CD4-positive, alpha-beta memory T cell (primary cell): ENCODE measurements at regions not wholly inside any gene's neighbourhood (a gene's known extent, or its start where the extent isn't known, plus 50 kb on each side); places are given as distances from the start of the nearest gene placed in this dataset.
A peak's percentile ranks its signal among the peaks of the same experiment; 100 is the strongest.

Experiments used
- CTCF ChIA-PET: fragments of 350-600 bp; sonication (Branson Sonifier 250); formaldehyde crosslinking; loops from one replicate; lab custom pipeline; 2021; ENCODE audit warnings: inconsistent platforms; ENCODE audit not compliant: partially characterized antibody; lab: Charles Lee
- POLR2A ChIA-PET: fragments of 350-600 bp; sonication (Branson Sonifier 250); formaldehyde crosslinking; loops from one replicate; lab custom pipeline; 2021; ENCODE audit not compliant: partially characterized antibody; lab: Charles Lee
- DNase-seq, 5 donors: peaks; one replicate each; pipeline versions ENCODE4 v3.0.0 to v3.0.0-alpha.2; 2020 to 2022; ENCODE audit warnings: mixed read lengths in 1 of 5
- H3K27ac ChIP-seq: one replicate; pipeline ENCODE4 v1.7.0; 2013; ENCODE audit warnings: low read depth, low read length
- H3K27me3 ChIP-seq: 2 replicates; pipeline ENCODE4 v1.7.0; 2013; ENCODE audit warnings: mild to moderate bottlenecking, low read length, moderate library complexity; ENCODE audit not compliant: insufficient read depth
- H3K36me3 ChIP-seq: 2 replicates; pipeline ENCODE4 v1.7.0; 2013; ENCODE audit warnings: mild to moderate bottlenecking, low read length, moderate library complexity; ENCODE audit not compliant: insufficient read depth
- H3K4me1 ChIP-seq: 2 replicates; pipeline ENCODE4 v1.7.0; 2013; ENCODE audit warnings: mild to moderate bottlenecking, low read length, moderate library complexity; ENCODE audit not compliant: insufficient read depth
- H3K4me3 ChIP-seq, 2 donors: one replicate each; pipeline ENCODE4 v1.7.0; 2013; ENCODE audit warnings: low read length in 2 of 2, mild to moderate bottlenecking in 1 of 2
- H3K9me3 ChIP-seq, 2 donors: one replicate each; pipeline ENCODE4 v1.7.0; 2013; ENCODE audit warnings: low read length in 2 of 2, control low read depth in 1 of 2; ENCODE audit not compliant: control insufficient read depth in 1 of 2
- H3K27ac Mint-ChIP-seq, 7 donors: one replicate each; pipeline ENCODE4 v1.8.0; 2020 to 2021; ENCODE audit warnings: mixed read lengths in 7 of 7, mild to moderate bottlenecking in 6 of 7, inconsistent platforms in 3 of 7, moderate library complexity in 3 of 7
- H3K27me3 Mint-ChIP-seq, 2 donors: one replicate each; pipeline ENCODE4 v1.8.0; 2020 to 2021; ENCODE audit warnings: mixed read lengths in 2 of 2
- H3K36me3 Mint-ChIP-seq, 2 donors: one replicate each; pipeline ENCODE4 v1.8.0; 2020 to 2021; ENCODE audit warnings: mixed read lengths in 2 of 2, inconsistent platforms in 1 of 2, mild to moderate bottlenecking in 1 of 2
- H3K4me1 Mint-ChIP-seq, 4 donors: one replicate each; pipeline ENCODE4 v1.8.0; 2020 to 2021; ENCODE audit warnings: mixed read lengths in 4 of 4, mild to moderate bottlenecking in 1 of 4
- H3K4me3 Mint-ChIP-seq, 8 donors: one replicate each; pipeline ENCODE4 v1.8.0; 2020 to 2021; ENCODE audit warnings: mixed read lengths in 8 of 8, mild to moderate bottlenecking in 7 of 8, moderate library complexity in 6 of 8, inconsistent platforms in 3 of 8
- H3K9me3 Mint-ChIP-seq, 8 donors: one replicate each; pipeline ENCODE4 v1.8.0; 2020 to 2021; ENCODE audit warnings: mixed read lengths in 8 of 8, mild to moderate bottlenecking in 5 of 8, inconsistent platforms in 3 of 8, moderate library complexity in 1 of 8
- intact Hi-C: fragments of 100-400 bp; cut with micrococcal nuclease; formaldehyde crosslinking; loops from one replicate; pipeline ENCODE4 v1.15.1; 2023

GRCh38 chr4:54863571-54864255 lies 206.0 kb downstream of the KIT start:
- Mint-ChIP-seq H3K4me3 (no peak overlapping the region), H3K4me1 (no peaks in the 10 kb centered on the region), H3K27ac (no peak overlapping the region), H3K36me3 (no peaks in the 10 kb centered on the region), H3K27me3 (no peaks in the 10 kb centered on the region), H3K9me3 (peaks cover 0 to 3% (median 0%) of the 10 kb centered on the region in 8 donors)
- POLR2A ChIA-PET = no interaction called here
- CTCF ChIA-PET = no interaction called here
- no peak overlapping the region for H3K27ac ChIP-seq
- no peak overlapping the region for H3K4me3 ChIP-seq
- no peaks in the 10 kb centered on the region for H3K36me3 ChIP-seq
- H3K4me1 ChIP-seq = no peaks in the 10 kb centered on the region
- DNase-seq = no peak
- no peaks in the 10 kb centered on the region for H3K27me3 ChIP-seq
- intact Hi-C loops = no loop called here
- no peaks in the 10 kb centered on the region for H3K9me3 ChIP-seq

DNA sequence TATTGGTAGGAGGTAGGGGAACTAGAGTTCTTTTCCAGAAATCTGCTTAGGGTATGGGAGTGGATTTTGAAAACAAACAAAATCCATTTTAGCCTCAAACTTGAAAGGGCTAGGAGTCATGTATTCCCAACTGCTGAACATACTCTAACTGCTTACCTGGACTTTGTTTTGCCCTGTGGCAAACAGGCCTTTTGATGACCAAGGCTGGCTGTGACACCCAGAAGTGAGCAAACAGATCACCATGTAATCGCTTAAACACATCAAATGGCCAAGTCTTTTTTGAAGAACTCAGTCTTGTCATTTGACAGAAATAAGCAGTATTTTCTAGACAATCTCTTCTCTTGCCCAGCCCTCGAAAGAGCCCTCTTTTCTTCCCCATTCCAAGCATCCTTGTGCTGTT lies 203.4 kb downstream of the KIT start:
- intact Hi-C loops = no loop called here
- H3K4me1 Mint-ChIP-seq = no peaks in the 10 kb centered on the region
- Histone ChIP-seq H3K36me3 (no peaks in the 10 kb centered on the region), H3K4me3 (no peak overlapping the region), H3K9me3 (no peaks in the 10 kb centered on the region), H3K27ac (no peak overlapping the region), H3K4me1 (no peaks in the 10 kb centered on the region), H3K27me3 (no peaks in the 10 kb centered on the region)
- POLR2A ChIA-PET = no interaction called here
- peaks cover 0 to 2% of the 10 kb centered on the region in 2 donors for H3K27me3 Mint-ChIP-seq
- H3K27ac Mint-ChIP-seq = no peak overlapping the region
- no peaks in the 10 kb centered on the region for H3K36me3 Mint-ChIP-seq
- no peak overlapping the region for H3K4me3 Mint-ChIP-seq
- CTCF ChIA-PET = no interaction called here
- H3K9me3 Mint-ChIP-seq = peaks cover 0 to 3% (median 0%) of the 10 kb centered on the region in 8 donors
- no peak for DNase-seq

- Histone ChIP-seq H3K36me3 (no peaks in the 10 kb centered on the region), H3K27me3 (no peaks in the 10 kb centered on the region), H3K9me3 (no peaks in the 10 kb centered on the region), H3K4me3 (no peak overlapping the region), H3K4me1 (no peaks in the 10 kb centered on the region), H3K27ac (no peak overlapping the region)
- ChIA-PET POLR2A (no interaction called here), CTCF (interaction anchor here (0.7 kb wide), 1 partner anchor 378 kb away, joined by 3 read pairs; no protein-coding TSS in a partner anchor)
- Mint-ChIP-seq H3K4me1 (no peaks in the 10 kb centered on the region), H3K27me3 (peaks cover 0 to 2% of the 10 kb centered on the region in 2 donors), H3K4me3 (no peak overlapping the region), H3K27ac (no peak overlapping the region), H3K36me3 (no peaks in the 10 kb centered on the region), H3K9me3 (peaks cover 0 to 3% (median 0%) of the 10 kb centered on the region in 8 donors)
- intact Hi-C loops = no loop called here
- DNase-seq = no peak
Observed at GRCh38 chr4:54855191-54855854, 197.6 kb downstream of the KIT start.

DNA sequence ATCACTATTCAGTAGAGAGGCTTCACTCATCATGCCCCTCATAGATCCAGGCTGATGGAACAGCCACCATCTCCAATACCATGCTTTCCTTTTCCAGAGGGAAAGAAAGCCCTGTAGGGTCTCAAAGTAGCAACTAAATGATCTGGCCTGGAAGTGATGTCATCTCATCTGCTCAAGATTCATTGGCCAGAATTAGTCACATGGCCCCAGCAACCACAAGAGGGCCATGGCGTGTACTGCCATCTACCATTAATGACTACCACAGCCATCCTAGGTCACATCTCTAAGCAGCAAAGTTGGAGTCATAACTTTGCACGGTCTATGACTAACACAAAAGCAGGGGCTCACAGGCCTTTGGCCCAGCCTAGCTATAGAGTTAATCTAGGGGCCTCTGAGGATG lies 194.8 kb downstream of the KIT start:
- H3K9me3 Mint-ChIP-seq = peaks cover 0 to 3% (median 0%) of the 10 kb centered on the region in 8 donors
- no peak overlapping the region for H3K4me3 Mint-ChIP-seq
- intact Hi-C loops = no loop called here
- H3K4me1 Mint-ChIP-seq = no peaks in the 10 kb centered on the region
- peaks cover 0 to 3% of the 10 kb centered on the region in 2 donors for H3K27me3 Mint-ChIP-seq
- CTCF ChIA-PET = no interaction called here
- H3K27ac Mint-ChIP-seq = peak overlapping the region in 1 of 7 donors; percentile 19
- Histone ChIP-seq H3K9me3 (no peaks in the 10 kb centered on the region), H3K36me3 (no peaks in the 10 kb centered on the region), H3K27ac (no peak overlapping the region), H3K4me3 (no peak overlapping the region), H3K27me3 (no peaks in the 10 kb centered on the region), H3K4me1 (no peaks in the 10 kb centered on the region)
- DNase-seq = no peak
- POLR2A ChIA-PET = no interaction called here
- H3K36me3 Mint-ChIP-seq = no peaks in the 10 kb centered on the region

DNA sequence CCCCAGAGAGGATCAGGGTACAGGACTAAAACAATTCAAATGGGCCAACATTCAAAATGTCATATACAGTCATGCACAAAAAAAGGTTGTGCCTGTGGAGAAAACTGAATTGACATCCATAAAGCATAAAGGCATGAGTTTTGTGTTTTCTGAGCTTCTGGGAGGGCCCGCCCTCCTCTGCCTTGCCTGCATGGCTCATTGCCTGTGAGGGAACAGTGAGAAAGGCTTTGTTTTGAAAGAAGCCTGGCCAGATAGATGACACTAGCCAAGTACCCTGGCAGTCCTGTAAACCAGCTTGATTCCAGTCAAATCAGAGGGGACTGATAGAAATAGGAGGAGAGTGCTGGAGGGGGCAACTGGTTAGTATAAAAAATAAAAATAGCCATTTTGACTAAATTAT lies 194.3 kb downstream of the KIT start:
- H3K9me3 Mint-ChIP-seq = peaks cover 0 to 3% (median 0%) of the 10 kb centered on the region in 8 donors
- no peaks in the 10 kb centered on the region for H3K4me1 ChIP-seq
- H3K36me3 ChIP-seq = no peaks in the 10 kb centered on the region
- H3K27me3 ChIP-seq = no peaks in the 10 kb centered on the region
- no peaks in the 10 kb centered on the region for H3K9me3 ChIP-seq
- ChIA-PET POLR2A (no interaction called here), CTCF (no interaction called here)
- no peak overlapping the region for H3K27ac ChIP-seq
- DNase-seq = no peak
- no peaks in the 10 kb centered on the region for H3K4me1 Mint-ChIP-seq
- H3K27ac Mint-ChIP-seq = no peak overlapping the region
- no peak overlapping the region for H3K4me3 ChIP-seq
- peaks cover 0 to 3% of the 10 kb centered on the region in 2 donors for H3K27me3 Mint-ChIP-seq
- no peaks in the 10 kb centered on the region for H3K36me3 Mint-ChIP-seq
- intact Hi-C loops = no loop called here
- no peak overlapping the region for H3K4me3 Mint-ChIP-seq

GRCh38 chr4:54844911-54845310 lies 187.2 kb downstream of the KIT start:
- Mint-ChIP-seq H3K4me1 (peaks cover 0 to 5% (median 3%) of the 10 kb centered on the region in 4 donors), H3K9me3 (no peaks in the 10 kb centered on the region), H3K27ac (no peak overlapping the region), H3K27me3 (peaks cover 0 to 3% of the 10 kb centered on the region in 2 donors), H3K36me3 (no peaks in the 10 kb centered on the region), H3K4me3 (no peak overlapping the region)
- H3K27me3 ChIP-seq = no peaks in the 10 kb centered on the region
- CTCF ChIA-PET = no interaction called here
- intact Hi-C loops = no loop called here
- POLR2A ChIA-PET = no interaction called here
- no peaks in the 10 kb centered on the region for H3K9me3 ChIP-seq
- DNase-seq = no peak
- no peak overlapping the region for H3K27ac ChIP-seq
- no peak overlapping the region for H3K4me3 ChIP-seq
- no peaks in the 10 kb centered on the region for H3K36me3 ChIP-seq
- H3K4me1 ChIP-seq = no peaks in the 10 kb centered on the region

GRCh38 chr4:54843946-54844345 lies 186.2 kb downstream of the KIT start:
- Mint-ChIP-seq H3K27ac (no peak overlapping the region), H3K27me3 (peaks cover 0 to 3% of the 10 kb centered on the region in 2 donors), H3K4me3 (no peak overlapping the region), H3K36me3 (no peaks in the 10 kb centered on the region), H3K4me1 (peaks cover 0 to 8% (median 4%) of the 10 kb centered on the region in 4 donors), H3K9me3 (no peaks in the 10 kb centered on the region)
- Histone ChIP-seq H3K9me3 (no peaks in the 10 kb centered on the region), H3K4me3 (no peak overlapping the region), H3K27me3 (no peaks in the 10 kb centered on the region), H3K27ac (no peak overlapping the region), H3K4me1 (no peaks in the 10 kb centered on the region), H3K36me3 (no peaks in the 10 kb centered on the region)
- POLR2A ChIA-PET = no interaction called here
- DNase-seq = no peak
- intact Hi-C loops = no loop called here
- CTCF ChIA-PET = no interaction called here
